Fibroblast of peridontal ligament (primary cell): ENCODE measurements at regions not wholly inside any gene's neighbourhood (a gene's known extent, or its start where the extent isn't known, plus 50 kb on each side); places are given as distances from the start of the nearest gene placed in this dataset.
"Not testable (repeated sequence)": the region's sequence is repeated elsewhere in the genome, so short reads cannot be mapped to it uniquely, and the experiment has no call there.

Source experiments
- DNase-seq: peaks from one replicate; pipeline ENCODE4 v3.0.0-alpha.2; 2010; ENCODE audit errors: extremely low read depth

DNA sequence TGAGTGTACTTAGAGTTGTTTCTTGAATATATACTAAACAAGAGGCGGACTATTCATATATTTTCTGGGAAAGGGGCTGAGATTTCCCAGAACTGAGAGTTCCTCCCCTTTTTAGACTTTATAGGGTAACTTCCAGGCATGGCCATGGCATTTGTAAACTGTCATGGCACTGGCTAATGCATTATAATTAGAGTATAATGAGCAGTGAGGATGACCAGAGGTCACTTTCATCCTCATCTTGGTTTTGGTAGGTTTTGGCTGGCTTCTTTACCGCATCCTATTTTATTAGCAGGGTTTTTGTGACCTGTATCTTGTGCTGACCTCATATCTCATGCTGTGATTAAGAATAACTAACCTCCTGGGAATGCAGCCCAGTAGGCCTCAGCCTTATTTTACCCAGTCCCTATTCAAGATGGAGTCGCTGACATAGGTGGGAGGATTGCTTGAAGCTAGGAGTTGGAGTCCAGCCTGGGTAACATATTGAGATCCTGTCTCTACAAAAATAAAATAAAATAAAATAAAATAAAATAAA lies 91.4 kb downstream of the MOBP start:
- DNase-seq: no peak

GRCh38 chr3:39559543-39559942 lies 92.1 kb downstream of the MOBP start:
- no peak for DNase-seq

- no peak for DNase-seq
Observed at GRCh38 chr3:39568508-39568907, 101.0 kb downstream of the MOBP start.

DNA sequence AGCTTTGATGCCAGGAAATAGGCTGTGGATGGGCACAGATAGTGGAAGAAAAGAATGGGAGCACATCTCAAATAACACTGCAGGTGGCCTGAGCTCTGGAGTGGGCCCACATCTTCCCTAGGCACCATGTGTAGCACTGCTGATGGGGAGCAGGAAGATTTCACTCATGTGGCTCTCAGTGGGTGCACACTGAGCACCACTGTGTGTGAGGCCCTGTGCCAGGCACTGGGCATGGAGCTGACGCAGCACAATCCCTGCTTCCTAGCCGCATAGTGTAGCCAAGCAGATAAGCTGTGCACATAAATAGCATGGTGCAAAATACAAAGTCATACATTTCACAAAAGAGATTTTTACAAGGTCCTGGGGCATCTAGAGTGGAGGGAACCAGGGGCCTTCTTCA lies 101.6 kb downstream of the MOBP start:
- no peak for DNase-seq

- DNase-seq: no peak
Observed at GRCh38 chr3:39573392-39573791, 105.9 kb downstream of the MOBP start.

- DNase-seq: no peak
Observed at GRCh38 chr3:39577541-39577940, 110.1 kb downstream of the MOBP start.

DNA sequence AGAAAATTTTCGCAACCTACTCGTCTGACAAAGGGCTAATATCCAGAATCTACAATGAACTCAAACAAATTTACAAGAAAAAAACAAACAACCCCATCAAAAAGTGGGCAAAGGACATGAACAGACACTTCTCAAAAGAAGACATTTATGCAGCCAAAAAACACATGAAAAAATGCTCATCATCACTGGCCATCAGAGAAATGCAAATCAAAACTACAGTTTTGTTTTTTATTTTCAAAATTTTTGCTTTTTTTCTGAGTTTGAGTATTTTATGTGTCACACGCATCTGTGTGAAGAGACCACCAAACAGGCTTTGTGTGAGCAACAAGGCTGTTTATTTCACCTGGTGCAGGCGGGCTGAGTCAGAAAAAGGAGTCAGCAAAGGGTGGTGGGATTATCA lies 118.7 kb downstream of the MOBP start:
- not testable (repeated sequence) for DNase-seq

DNA sequence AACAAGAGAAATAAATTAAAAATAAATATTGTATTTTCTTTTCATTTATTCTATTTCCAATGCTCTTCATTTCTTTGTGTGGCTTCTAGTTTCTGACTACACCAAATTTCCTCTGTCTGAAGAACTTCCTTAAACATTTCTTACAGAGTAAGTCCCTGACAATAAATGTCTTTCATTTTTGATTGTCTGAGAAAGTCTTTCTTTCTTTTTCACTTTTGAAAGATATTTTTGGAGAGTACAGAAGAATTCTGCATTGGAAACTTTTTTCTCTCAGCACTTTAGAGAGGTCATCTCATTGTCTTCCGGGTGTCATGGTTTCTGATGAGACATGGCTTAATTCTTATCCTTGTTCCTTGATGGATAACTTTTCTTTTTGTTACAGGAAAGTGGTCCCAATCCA lies 119.6 kb downstream of the MOBP start:
- DNase-seq: no peak

- DNase-seq: no peak
Observed at GRCh38 chr3:39590806-39591205, 123.3 kb downstream of the MOBP start.

DNA sequence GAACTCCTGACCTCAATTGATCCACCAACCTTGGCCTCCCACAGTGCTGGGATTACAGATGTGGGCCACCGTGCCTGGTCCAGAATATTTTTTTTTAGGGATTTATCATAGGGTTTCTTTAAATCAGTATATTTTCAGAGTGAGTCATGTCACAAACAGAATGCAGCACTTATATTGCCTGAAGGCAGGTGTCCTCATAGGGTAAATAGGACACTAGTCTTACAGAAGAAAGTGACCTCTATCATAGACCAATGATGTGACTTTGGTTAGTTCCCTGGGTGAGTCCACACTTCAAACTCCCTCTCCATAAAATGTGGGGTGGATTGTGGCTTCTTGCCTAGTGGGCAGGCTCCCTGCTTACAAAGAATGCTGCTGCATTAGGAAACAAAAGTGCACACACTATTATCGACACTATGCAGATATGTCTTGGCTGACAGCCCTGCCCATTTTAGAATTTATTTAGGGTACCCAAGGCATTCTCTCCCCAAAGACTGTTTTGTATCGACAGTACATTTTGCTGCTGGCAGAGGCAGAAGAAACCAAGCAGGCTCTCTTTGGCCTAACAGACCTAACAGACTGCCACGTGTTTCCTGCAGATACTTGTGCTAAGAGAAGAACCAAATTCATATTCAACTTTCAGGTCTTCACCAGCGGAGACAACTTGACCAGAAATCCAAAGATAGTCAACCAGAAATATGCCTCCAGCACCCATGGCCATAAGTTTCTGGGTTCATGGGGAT lies 125.0 kb downstream of the MOBP start:
- no peak for DNase-seq

DNA sequence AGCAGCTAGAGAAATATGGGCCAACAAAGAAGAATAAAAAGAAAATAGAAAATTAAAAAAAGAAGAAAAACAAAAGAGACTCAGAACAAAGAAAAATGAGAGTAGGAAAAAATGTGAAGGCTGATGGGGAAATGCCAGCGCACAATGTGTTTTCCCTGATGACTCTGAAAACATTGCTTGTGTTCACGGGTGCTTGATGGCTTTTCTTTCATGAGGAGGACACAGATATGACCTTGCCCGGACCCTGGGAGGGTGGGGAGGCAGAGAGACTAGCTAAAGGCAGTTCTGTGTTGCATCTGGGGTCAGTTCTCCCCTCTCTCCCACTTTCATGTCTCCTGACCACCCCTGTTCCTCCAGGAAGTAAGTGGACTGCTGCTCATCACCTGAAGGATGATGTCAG lies 125.9 kb downstream of the MOBP start:
- no peak for DNase-seq

DNA sequence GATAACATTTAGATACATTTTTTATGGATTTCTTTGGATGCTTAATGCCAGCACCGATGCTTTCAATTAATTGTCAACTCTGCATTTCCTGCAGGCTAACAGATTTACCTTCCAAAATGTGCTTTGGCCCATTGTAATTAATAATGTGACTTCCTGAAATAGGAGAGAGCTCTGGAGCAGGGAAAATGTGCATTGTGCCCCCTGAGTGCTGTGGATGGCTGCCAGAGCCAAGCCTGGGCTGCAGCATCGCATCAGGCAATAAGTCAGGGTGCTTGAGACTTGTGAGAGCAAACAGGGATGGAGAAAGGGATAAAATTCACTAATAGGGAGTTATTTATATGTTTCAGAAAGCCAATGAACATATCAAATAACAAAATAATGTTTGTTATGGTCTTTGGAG lies 133.8 kb downstream of the MOBP start:
- DNase-seq: no peak

- no peak for DNase-seq
Observed at GRCh38 chr3:39605837-39606236, 138.4 kb downstream of the MOBP start.

- no peak for DNase-seq
Observed at GRCh38 chr3:39626198-39626597, 158.7 kb downstream of the MOBP start.

DNA sequence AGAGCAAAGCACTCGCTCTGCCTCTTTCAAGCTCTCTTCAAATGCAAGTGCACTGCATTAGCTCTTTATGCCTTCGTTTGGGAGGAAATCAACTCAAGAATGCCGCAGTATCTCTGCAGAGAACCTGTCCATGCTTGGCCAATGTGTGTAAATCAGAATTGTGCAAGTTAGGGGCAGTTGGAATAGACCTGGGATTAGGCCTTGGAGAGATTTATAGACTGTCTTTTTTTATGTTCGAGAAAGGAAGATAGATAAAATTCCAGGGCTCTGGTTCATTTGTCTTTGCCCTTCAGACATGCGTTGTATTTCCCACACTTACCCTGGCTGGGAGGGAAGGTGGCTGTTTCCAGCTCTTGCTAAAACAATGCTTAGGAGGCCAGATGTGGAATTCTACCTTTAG lies 163.7 kb downstream of the MOBP start:
- DNase-seq: no peak

DNA sequence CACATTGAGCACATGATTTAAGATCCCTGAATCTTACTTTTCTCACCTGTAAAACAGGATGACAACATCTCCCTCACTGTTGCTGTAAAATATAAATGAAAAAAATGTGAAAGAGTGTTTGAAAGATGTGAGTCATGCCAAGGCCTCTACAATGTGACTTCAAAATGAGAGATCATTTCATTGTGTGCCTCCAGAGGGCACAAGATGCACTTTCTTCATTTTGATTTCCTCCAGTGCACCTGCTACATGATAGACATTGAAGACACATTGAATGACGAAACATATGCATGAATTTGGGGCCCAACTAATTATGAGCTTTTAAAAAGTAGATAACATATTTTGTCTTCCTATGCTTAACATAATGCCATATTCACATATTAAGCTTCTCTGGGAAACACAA lies 170.3 kb downstream of the MOBP start:
- DNase-seq: peak; percentile 48

- DNase-seq: no peak
Observed at GRCh38 chr3:39638301-39638700, 170.8 kb downstream of the MOBP start.

DNA sequence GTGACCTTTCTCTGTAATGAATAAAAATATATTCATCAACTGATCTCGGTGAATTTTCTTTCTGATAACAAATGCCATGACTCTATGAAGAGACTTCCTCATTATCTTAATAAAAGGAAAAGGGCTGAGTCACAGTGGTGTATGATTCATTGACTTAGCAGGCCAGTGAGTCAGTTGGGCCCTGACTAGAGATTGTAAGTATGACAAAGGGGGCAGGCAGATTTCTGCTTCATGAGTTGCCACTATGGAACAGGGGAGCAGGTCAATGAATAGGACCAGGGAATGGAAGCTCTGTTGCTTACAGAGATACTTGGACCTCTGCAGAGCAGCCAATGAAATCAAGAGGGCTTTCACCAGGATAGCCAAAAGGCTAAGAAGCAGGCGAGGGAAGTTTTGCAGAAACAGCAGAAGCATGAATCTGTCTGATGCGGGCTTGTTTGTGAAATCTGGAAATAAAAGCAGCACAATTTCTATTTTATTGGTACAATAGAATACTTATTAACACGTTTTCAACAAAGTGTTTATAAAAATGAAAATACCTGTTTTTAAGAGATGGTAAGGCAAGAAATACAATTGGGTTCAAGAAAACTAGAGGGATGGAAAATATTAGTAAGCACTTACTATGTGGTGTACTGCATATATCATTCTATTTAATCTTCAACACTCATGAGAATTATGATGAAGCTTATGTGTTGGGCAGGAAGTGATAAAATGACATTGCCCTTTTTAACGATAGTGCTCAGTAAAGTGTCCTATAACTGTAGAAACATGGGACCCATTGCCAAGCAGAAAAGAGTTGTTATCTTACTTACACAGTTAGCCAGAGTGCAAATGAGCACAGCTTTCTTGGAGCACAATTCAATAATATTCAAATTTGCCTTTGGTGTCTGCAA lies 169.8 kb upstream of the MYRIP start:
- peak; percentile 95 for DNase-seq

DNA sequence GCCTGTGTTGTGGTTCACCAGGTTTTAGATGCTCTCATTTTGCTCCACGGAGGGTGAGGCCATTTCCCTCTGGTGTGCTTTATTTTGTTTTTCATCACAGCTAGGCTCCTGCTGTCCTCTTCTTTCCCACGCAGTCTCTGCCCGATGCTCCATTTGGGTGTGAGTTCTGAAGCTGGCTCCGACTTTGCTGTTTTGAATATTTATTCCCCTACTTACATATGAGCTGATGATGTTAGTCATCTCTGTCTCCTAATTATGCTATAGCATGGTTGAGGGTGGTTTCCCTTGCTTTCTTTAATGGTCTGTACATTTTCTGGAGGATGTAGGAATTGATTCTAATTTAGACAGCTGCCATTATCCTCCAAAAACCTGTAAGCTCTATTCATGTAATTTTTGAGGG lies 168.1 kb upstream of the MYRIP start:
- DNase-seq: no peak

DNA sequence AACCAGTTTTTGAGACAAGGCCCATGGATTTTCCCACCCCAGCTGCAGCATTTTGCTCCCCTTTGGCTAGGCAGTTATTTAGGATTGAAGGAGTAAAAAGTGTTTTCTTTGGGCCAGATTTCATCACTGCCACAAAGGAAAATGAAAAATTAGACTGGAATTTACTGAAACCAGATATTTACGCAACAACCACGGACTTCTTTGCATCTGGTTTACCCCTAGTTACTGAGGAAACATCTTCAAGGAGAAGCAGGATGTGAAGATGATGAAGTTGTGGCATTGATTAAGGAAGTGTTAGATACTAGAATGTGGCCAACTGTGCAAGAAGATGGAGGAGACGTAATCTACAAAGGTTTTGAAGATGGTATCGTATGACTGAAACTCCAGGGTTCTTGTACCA lies 165.2 kb upstream of the MYRIP start:
- DNase-seq: peak; percentile 92

DNA sequence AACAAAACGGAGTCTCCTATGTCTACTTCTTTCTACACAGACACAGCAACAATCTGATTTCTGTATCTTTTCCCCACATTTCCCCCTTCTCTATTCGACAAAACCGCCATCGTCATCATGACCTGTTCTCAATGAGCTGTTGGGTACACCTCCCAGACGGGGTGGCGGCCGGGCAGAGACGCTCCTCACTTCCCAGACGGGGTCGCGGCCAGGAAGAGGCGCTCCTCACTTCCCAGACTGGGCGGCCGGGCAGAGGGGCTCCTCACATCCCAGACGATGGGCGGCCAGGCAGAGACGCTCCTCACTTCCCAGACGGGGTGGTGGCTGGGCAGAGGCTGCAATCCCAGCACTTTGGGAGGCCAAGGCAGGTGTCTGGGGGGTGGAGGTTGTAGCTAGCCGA lies 158.2 kb upstream of the MYRIP start:
- not testable (repeated sequence) for DNase-seq

- no peak for DNase-seq
Observed at GRCh38 chr3:39651993-39652739, 157.2 kb upstream of the MYRIP start.
